NCI-H187 treated with DMSO at 0.1 percent for 48 hours (cell line): ENCODE measurements at regions not wholly inside any gene's neighbourhood (a gene's known extent, or its start where the extent isn't known, plus 50 kb on each side); places are given as distances from the start of the nearest gene placed in this dataset.

Experiments used
- DNase-seq: peaks from one replicate; lab custom pipeline; 2025; lab: John Stamatoyannopoulos, UW

DNA sequence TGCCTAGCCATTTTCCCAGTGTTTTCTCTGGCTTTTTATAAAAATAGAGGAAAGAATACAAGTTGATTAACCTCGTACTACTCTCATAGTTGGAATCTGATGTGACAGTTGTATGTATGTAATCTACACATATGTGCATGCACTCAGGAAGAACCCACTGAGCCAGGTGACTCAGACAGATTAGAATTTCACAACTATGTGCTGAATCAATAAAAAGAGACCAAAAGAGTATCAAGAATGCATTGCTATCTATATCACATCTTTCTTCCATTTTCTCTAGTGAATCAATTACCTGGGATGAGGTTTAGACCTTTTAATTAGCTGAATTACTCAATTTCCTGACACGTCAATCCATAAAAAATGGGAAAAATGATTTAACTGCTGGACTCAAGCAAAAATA lies 319.3 kb upstream of the ATP10A start:
- no peak for DNase-seq

DNA sequence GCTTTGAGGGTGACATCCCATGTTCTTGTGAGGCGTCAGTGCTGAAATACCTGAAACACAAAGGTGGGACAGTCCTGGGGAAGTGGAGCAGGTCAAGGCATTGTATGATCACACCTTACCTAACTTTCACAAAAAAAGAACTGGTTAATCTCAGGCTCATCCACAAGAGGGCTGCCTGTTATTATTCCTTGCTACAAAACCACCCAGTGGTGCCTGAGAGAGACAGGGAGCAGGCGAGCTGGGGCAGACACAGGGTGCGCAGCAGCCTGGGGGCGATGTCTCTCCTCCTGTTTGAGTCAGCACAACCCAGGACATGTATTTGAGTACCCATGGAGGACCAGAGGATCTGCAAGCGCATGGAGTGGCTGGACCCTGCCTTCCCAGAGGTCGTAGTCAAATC lies 316.8 kb upstream of the ATP10A start:
- no peak for DNase-seq

DNA sequence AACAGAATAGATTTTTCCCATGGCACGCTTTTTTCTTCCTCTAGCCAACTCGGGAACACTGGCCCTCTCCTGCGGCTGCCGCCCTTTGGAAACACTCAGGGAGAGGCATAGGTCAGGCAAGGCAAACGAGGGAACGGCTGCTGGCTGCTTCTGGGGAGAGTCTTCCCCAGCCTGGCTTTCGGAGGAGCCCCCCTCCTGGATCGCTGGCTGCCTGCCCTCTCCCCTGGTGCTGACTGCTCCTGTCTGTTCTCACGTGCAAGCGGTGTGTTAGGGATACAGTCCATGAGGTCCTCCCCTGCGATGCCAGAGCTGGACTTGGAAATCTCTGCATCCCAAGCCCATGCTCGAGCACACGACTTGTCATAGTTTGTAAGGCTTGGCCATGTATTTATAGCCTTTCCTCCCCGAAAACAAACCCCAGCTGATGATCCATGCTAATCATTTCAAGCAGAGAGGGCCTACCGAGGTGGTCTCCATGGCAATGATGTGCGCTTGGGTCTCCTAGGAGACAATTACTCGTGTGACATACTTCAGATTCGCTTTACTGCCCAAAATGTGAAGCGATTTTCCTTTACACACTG lies 315.6 kb upstream of the ATP10A start:
- DNase-seq: no peak

DNA sequence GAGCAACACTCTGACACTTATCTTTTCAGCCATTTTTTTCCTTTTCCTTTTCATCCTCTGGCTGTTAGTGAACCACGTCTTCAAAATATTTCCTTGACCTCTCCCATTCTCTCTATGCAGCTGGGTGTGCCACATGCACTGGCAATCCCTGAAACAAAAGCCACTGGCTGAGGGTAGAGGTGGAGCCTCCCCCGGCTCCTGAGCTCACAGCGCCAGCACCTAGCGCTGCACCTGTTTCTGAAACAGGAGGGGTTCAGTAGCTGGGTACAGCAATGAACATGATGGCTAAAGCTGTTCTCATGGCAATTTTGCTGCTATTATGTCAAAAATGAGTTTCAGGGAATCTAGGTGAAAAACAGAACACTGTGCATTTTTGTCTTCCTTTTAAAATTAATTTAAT lies 314.7 kb upstream of the ATP10A start:
- DNase-seq: no peak

DNA sequence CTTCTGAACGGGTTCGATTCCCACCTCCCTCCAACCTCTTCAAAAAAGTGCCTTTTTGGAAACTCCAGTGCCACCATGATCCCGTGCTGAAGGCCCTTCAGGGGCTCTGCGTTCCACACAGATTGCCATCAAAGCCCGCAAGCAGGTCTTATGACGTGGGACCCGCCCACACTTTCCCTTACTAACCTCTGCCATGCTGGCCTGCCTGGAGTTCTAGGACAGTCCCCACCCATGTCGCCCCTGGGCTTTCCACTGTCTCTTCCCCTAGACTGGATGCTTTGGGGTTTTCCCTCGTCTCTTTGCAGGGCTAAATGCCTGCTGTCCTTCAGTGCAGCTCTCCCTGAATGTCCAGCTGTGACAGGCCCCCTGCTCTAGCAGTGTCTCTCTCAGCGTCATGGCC lies 313.7 kb upstream of the ATP10A start:
- no peak for DNase-seq

DNA sequence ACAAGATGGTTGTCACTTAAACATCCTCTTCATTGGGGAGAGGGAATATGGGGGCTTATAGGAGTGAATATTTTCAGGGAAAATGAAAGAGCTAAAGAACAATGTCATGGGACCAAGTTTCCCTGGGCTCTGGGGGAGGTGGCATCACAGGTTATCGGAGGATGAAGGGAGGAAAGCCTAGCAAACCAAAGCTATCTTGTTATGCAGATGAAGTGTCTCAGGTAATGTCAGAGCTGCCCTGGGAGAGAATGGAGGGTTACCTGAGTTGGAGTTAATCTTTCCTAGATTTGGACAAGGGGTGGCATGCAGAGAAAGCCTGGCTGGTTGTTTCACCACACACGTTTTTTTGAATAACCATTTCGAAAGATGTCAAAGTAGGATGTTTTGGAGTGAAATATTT lies 308.1 kb upstream of the ATP10A start:
- DNase-seq: no peak

DNA sequence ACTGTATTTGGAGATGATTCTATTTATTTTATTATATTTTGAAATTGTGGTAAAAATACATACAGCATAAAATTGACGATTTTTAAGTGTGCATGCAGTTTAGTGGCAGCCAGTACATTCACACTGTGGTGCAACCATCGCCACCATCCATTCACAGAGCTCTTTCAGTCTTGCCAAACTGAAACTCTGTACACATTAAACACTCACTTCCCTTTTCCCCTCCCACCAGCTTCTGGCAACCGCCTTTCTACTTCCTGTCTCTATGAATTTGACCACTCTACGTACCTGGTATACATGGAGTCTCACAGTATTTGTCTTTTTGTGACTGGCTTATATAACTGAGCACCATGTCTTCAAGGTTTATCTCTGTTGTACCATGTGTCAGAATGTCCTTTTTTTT lies 303.3 kb upstream of the ATP10A start:
- no peak for DNase-seq

DNA sequence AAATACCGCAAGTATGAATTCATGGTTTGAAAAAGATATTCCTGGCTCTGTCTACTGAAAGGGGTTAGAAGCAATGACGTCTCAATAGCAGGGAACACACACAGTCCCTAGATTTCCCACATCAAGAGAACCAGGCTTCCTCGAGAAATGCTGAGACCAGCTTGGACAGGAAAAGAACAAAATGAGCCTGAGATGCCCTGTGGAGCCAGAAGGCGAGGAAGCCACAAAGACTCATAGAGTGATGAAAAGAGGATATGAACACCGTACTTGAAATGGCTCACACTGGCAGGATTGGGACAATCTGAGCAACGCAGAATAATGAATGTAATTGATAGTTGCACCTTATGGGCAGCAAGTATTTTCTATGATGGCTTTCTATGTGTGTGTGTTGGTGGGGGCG lies 302.4 kb upstream of the ATP10A start:
- DNase-seq: no peak

DNA sequence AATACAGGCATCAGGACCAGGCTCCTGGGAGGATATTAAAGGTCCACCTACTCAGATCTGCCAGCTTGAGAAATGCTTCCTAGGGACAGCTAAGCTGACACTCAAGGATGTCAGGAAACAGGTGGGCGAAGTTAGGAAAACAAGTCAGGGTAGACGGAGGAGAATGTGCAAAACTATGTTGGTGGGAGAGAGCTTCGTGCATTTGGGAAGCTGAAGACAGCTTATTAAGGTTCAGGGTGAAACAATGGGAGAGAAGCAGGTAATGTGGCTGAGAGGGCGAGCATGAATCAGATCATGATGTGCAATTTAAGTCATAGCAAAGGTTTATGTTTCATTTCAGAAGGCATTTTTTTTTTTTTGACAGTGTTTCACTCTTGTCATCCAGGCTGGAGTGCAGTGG lies 297.2 kb upstream of the ATP10A start:
- DNase-seq: no peak

DNA sequence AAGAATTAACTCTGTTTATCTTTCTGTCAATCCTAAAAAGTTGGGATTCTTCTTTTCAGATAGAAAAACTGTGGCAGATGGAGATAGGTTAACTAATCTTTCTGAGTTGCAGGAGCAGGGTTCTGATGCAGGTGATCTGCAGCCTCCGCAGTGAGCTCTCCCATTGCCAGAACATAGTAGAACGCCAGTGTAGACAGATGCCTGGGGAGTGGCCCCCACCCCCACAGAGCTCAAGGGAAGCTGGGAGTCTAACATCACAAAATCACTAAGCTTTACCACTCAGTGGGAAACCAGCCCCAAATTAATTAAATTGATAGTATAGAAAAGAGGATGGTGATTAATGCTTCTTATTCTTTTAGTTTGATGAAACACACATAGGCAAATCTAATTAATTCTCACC lies 295.0 kb upstream of the ATP10A start:
- no peak for DNase-seq

DNA sequence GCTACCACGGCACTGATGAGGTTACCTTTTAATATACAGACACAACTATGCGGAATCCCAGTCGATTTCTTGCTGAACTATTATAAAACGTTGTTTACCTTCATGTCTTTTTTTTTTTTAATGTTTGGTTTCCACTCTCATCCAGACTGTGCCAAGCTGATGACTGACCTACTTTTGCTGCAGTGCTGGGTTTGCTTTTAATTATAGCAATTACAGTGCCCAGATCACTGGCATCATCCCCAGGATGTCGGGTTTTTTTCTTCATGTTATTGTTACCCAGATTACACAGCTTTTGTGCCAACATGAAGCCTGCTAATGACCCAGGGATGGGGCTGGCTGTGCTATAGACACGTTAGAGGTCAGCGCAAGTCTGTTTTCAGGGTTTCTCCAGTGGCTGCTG lies 294.0 kb upstream of the ATP10A start:
- no peak for DNase-seq

DNA sequence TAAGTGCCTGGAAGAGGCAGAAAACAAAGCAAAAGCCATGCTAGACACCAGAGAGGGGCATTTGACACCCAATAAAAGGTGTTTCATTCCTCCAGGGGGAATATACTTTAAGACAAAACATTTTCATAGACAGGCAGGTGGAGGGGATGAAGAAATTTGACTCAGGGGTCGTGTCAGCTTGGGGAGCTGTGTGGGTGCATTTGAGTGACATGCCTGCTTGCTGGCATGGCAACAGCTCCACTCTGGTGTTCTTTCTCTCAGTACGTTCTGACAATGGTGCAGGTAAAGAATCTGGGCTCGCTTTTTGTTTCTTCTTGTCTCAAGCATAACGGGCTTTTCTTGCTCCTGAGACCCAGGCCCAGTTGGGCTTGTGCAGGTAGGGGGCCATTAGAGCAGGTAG lies 292.9 kb upstream of the ATP10A start:
- DNase-seq: no peak

DNA sequence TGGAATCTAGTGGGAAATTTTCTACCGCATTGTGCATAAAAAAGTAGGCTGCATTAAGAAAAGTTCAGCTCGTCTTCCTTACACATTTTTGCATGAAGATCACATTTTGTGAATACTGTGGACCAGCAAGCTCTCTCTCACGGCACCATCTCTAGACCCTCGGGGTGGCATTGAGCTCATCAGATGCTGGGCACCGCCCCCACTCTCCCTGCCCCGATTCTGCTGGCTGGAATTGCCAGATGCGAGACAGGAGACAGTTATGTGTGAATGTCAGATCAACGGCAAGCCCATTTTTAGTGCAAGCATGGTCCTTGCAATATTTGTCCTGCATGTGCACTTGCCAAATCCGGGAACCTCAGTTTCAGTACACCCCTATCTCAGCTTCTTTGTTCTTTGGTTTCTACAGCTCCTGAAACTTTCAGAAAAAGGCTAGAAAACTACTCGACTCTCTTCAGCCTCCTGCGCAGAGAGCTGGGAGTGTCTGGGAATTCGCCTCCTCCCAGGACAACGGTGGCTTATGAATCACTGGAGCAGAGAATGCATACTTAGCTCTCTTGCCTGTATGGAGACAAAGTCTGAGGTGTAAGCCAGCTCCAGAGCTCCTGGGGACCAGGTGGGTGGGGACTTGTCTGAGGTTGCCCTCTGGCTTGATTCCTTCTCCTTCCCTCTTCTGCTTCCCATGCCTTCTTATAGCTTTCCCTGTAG lies 285.2 kb upstream of the ATP10A start:
- no peak for DNase-seq

DNA sequence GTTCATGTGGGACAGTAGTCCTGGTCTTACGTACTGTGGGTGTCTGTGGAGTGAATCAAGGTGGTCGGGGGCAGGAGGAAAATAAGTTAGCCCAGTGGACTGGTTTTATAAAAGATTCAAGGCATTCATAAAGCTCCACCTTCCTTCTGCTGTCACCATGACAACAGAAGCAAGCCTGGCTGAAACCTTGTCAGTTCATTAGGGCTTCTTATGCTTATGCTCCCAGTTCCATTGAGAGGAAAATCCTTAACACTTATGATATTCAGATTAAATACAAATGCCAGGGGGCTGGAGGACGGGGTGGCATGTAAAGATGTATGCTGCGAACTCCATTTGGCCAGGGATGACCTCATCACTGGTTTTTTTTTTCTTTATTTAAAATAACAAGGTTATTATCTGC lies 283.1 kb upstream of the ATP10A start:
- no peak for DNase-seq

DNA sequence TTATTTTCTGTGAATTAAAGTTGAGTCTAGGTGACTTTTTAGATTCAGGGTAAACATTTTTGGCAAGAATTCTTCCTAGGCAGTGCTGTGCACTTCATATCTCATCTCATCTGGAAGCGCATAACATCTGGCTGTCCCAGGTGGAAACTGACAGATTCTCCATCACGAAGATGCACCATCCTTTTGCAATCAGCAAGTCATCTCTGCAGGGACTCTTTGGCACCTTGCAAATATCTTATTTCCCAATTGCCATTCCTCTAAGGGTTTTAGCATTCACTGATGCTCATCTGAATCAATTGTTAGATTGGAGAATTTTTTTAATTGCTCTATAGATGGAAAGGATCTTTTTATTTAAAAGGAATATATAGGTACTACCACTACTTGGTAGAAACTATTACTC lies 282.7 kb upstream of the ATP10A start:
- no peak for DNase-seq

DNA sequence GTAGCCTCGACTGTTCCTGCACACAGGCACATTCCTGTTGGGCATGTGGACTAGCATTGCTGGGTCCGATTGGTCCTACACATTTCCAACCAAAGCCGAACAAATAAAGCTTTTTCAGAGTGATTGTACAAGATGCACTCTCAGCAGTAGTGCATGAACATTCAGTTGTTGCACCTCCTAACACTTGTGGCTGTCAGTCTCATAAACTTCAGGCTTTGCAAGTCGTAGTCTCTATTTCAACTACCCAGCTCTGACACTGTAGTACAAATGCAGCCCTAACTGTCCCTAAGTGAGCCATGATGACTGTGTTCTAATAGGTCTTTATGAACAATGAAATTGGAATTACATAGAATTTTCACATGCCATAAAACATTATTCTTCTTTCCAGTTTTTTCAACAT lies 281.7 kb upstream of the ATP10A start:
- no peak for DNase-seq

DNA sequence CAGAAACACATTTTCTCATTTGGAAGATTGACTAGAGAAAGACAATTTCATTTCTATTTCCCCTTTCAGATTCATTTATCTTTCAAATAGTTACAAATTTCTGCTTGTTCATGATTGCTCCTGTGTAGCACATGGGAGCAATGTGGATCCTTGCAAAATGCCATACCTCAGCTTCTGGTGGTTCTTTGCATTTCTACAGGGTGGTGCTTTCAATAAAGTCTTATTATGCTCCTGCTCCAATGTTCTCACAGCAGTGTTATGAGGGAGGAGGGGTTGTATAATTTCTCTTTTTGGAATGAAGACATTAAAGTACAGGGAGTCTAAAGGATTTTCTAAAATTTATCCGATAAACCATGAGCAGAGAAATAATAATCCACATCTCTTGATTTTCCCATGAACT lies 280.1 kb upstream of the ATP10A start:
- no peak for DNase-seq

DNA sequence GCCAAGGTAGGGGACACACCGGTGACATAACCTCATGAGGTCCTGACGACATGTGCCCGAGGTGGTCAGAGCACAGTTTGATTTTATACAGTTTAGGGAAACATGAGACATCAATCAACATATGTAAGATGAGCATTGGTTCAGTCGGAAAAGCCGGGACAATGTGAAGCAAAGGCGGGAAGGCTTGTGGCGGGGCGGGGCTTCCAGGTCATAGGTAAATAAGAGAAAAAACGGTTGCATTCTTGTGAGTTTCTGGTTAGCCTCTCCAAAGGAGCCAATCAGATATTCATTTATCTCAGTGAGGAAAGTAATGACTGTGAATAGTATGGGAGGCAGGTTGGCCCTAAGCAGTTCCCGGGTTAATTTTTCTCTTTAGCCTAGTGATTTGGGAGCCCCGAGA lies 271.7 kb upstream of the ATP10A start:
- DNase-seq: no peak

DNA sequence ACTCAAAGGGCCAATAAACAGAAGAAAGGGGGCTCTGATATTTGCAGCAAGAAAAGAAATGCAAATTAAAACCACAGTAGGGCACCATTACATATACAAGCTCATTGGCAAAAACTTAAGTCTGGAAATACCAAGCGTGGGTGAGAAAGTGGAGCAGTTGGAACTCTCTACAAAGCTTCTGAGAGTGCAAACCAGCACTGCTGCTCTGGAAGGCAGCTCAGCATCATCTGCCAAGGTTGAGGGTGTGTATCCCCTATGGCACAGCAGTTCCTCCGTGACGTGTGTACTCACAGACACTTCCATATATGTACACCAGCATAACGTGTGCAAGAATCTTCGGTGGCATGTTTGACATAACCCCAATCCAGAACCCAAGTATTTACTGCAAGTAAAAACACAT lies 271.0 kb upstream of the ATP10A start:
- DNase-seq: no peak

DNA sequence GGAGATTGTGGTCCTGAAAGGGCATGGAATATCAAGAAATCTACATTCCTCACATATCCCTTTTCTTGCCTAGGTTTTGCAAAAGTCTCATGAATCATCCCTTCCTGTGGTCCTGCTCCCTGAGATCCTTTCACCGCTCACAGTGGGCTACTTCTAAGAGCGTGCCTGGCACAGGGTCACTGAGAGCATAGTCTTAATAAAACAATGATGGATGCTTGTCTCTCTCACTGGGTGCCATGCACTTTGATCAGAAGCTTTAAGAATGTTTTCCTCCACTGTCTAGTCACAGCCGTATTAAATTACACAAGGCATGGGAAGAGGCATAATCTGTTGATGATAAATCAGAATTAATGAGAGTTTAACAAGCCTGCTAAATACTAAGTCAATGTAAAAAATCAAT lies 269.7 kb upstream of the ATP10A start:
- DNase-seq: no peak

DNA sequence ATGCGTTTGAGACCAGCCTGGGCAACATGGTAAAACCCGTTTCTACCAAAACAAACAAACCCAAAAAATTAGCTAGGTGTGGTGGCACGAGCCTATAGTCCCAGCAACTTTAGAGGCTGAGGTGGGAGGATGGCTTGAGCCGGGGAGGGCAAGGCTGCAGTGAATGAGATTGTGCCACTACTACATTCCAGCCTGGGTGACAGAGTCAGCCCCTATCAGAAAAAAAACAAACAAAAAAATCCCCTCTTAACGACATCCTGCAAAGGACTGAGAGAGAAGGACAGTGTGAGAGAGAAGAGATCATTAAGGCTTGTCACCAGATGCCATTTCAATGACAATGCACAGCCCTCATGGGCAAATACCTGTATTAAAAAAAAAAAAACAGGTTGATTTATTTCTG lies 266.7 kb upstream of the ATP10A start:
- no peak for DNase-seq

DNA sequence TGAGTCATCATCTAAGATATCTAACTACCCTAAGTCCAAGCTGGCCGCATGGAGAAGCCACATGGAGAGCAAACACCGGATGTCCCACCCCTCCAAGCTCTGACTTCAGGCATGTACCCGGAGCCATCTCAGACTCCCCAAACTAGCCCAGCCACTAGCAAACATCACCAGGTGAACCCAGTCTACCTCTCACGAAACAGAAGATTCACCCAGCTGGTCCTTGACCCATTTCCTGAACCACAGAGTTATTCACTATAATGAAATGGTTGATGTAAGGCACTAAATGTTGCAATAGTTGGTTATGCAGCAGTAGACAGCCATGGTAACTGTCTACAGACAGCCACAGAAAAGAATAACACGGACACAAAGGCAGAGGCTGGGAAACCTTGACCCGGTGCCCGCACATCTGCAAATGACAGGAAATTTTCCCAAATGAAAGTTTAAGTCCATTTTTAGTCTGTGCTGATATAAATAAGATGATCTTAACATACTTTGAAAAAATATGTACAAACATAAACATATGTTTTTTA lies 265.5 kb upstream of the ATP10A start:
- DNase-seq: no peak

DNA sequence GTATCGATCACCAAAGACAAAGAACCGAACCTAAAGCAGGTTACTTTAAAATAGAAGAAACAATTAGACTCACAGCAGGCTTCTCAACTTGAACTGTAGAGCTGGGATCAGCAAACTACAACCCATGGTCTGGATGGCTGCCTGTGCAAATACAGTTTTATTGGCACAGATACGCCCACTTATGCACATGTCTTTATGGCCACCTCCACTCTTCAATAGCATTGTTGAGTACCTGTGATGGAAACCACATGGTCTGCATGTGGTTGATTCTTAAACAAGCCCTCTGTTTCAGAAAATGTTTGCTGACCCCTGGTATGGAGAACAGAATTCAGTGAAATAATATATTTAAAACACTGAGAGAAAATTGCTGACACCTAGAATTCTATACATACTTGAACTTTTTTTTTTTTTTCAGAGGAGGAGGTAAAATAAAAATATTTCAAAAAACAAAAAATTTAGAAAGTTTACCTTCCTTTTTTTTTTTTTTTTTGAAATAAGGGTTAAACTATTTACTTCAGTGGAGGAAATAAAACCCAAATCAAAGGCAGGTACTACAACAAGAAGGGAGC lies 263.8 kb upstream of the ATP10A start:
- no peak for DNase-seq

DNA sequence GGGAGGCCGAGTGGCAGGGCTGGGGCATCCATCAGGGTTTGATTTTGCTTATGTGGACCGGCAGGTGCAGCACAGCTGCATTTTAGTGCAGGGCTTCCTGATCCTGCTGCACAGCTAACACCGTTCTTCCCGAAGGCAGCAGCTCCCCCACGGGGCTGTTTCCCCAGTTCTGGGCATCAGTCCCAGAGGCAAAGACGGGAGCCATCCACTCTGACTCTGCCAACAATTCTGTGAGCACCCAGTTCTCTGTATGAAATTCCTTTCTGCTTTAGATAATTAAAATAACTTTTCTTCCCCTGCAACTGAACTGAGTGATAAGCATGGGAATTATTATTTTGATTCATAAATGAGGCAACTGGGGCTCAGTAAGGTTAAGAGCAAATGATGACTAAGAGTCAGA lies 262.9 kb upstream of the ATP10A start:
- DNase-seq: no peak
